GM18867 (cell line): ENCODE measurements at regions not wholly inside any gene's neighbourhood (a gene's known extent, or its start where the extent isn't known, plus 50 kb on each side); places are given as distances from the start of the nearest gene placed in this dataset.

Experiments
- ATAC-seq: cut with Tn5 transposase; IDR thresholded peaks from one replicate; pipeline ENCODE4 v1.9.1; 2021; ENCODE audit warnings: mild to moderate bottlenecking, moderate library complexity; ENCODE audit not compliant: unreplicated experiment

GRCh38 chrX:69280933-69281332 is 115.7 kb upstream of the PJA1 start:
- no peak for ATAC-seq

- ATAC-seq = no peak
These were observed 114.0 kb upstream of the PJA1 start for GRCh38 chrX:69279234-69279633.

- ATAC-seq = no peak
These were observed 112.9 kb upstream of the PJA1 start for GRCh38 chrX:69278031-69278687.

- no peak for ATAC-seq
These were observed 112.2 kb upstream of the PJA1 start for GRCh38 chrX:69277369-69277990.

- ATAC-seq = no peak
These were observed 103.4 kb upstream of the PJA1 start for GRCh38 chrX:69268611-69269010.

GRCh38 chrX:69264158-69264581 is 98.9 kb upstream of the PJA1 start:
- ATAC-seq = no peak

GRCh38 chrX:69263251-69263820 is 98.1 kb upstream of the PJA1 start:
- no peak for ATAC-seq

GRCh38 chrX:69262036-69262936 is 97.0 kb upstream of the PJA1 start:
- no peak for ATAC-seq

GRCh38 chrX:69260169-69260568 is 94.9 kb upstream of the PJA1 start:
- no peak for ATAC-seq

GRCh38 chrX:69258893-69259292 is 93.6 kb upstream of the PJA1 start:
- ATAC-seq = no peak

- ATAC-seq = no peak
These were observed 92.4 kb upstream of the PJA1 start for GRCh38 chrX:69257499-69258127.

GRCh38 chrX:69256291-69256565 is 91.0 kb upstream of the PJA1 start:
- no peak for ATAC-seq

- no peak for ATAC-seq
These were observed 90.4 kb upstream of the PJA1 start for GRCh38 chrX:69255441-69256290.

GRCh38 chrX:69253821-69254220 is 88.6 kb upstream of the PJA1 start:
- ATAC-seq = no peak

- ATAC-seq = no peak
These were observed 78.0 kb upstream of the PJA1 start for GRCh38 chrX:69243276-69243675.

- no peak for ATAC-seq
These were observed 73.6 kb upstream of the PJA1 start for GRCh38 chrX:69238887-69239231.

GRCh38 chrX:69238114-69238886 is 73.0 kb upstream of the PJA1 start:
- ATAC-seq = no peak

- no peak for ATAC-seq
These were observed 72.0 kb upstream of the PJA1 start for GRCh38 chrX:69237236-69237635.

GRCh38 chrX:69236641-69237040 is 71.4 kb upstream of the PJA1 start:
- no peak for ATAC-seq

GRCh38 chrX:69234624-69235023 is 69.4 kb upstream of the PJA1 start:
- ATAC-seq = no peak
